CD1c-positive myeloid dendritic cell (primary cell): ENCODE measurements at regions not wholly inside any gene's neighbourhood (a gene's known extent, or its start where the extent isn't known, plus 50 kb on each side); places are given as distances from the start of the nearest gene placed in this dataset.

Experiments
- DNase-seq: peaks from one replicate; pipeline ENCODE4 v3.0.0-alpha.2; 2016; ENCODE audit errors: extremely low spot score

DNA sequence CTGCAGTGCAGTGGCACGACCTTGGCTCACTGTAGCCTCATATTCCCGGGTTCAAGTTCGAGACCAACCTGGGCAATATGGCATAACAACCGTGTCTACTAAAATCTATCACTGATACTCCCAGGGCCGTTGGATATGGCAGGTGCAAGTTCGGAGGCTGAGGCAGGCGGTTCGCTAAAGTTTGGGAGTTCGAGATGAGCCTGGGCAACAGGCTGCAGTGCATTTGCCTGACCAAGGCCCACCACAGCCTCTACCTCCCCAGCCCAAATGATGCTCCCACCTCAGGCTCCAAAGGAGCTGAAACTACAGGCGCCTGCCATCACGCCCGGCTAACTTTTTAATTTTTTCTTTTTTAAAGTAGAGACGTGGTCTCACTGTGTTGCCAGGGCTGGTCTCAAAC is 177.1 kb upstream of the ALG10B start:
- DNase-seq: no peak

DNA sequence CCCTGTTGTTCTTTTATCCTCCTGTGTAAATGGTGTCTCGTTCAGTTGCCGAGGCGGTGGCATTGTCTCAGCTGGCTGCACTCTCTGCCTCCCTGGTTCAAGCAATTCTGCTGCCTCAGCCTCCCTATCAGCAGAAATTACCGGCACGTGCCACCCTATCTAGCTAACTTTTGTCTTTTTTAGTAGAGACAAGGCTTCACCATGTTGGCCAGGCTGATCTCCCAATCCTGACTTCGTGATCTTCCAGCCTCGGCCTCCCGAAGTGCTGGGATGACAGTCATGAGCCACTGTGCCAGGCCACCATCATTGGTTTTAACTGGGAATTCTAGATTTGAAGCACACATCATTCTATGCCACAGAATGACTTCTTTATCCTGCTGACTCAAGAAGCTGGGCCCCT is 175.3 kb upstream of the ALG10B start:
- no peak for DNase-seq

DNA sequence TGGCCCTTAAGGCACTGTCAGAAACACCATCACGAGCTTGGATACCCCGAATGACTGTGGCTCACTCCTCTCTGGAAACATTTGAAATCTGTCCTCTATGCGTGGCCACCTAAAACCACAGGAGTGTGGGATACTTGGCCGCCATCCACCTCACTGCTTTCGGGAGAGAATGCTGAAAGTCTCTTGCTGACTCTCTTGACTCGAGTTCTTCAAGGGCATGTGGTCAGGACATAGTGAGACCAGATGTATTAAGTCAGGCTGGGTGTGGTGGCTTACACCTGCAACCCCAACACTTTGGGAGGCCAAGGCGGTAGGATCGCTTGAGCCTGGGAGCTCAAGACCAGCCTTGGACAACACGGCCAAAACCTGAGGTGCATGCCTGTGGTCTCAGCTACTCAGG is 174.7 kb upstream of the ALG10B start:
- DNase-seq: no peak

DNA sequence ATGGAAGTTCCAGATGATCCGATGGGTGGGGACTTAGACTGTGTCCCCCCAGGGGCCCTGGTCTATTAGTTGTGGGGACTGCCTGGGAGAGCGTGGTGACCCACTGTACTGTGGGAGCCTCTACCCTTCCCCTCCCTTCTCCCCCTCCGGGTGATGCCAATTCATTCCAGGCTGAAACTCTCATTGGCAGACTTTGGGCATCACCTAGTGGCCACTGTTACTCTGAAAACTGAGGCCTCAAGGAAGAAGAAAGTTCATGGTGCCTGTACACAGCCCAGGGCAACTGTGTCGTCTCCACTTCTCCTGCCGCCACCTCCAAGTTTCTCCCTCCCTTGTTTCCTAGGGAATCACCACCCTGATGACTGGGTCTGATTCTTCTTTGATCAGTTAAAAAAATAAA is 173.6 kb upstream of the ALG10B start:
- no peak for DNase-seq

DNA sequence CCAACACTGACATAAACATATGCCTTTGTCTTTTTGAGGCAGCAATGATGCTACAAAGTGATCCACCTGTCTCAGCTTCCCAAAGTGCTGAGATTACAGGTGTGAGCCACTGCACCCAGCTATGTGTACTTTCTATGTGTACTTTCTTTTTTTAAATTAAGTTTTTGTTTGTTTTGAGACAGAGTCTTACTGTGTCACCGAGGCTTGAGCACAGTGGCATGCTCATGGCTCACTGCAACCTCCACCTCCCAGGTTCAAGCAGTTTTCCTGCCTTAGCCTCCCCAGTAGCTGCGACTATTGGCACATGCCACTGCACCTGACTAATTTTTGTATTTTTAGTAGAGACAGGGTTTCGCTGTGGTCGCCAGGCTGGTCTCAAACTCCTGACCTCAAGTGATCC is 172.5 kb upstream of the ALG10B start:
- DNase-seq: no peak

DNA sequence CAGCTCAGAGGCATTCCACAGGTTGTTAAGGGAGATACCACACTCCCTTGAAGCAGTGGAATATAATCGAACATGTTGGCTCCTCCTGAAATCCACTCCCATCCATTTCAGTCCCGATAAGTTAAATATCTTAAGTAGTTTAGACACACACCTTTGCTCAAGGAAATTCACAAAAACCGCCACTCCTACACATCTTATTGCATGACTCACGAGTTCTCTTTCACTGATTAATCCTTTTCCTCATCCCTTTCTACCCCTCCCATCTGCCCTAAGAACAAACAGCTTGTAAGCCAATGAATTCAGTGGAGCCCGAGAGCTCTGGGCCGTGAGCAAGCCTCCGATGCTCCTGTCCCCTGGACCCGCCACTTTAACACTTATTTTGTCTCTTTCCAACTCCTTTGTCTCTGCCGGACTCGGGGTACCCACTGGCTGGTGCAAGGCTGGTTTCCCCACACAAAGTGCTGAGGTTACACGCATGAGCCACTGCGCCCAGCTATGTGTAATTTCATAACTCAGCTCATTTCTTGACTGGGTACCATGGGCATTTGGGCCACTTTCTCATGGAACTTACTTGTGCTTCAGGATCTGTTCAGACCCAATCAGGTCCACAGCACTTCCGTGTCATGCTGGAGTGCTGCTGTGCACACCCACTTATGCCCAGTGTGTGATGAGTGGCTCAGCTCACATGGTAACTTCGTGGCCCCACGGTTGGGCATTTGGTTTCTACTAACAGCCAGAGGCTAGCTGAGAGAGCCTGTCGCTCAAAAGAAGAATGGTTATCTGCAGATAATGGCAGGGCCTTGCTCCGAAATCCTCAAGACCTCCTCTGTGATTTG is 171.8 kb upstream of the ALG10B start:
- no peak for DNase-seq

DNA sequence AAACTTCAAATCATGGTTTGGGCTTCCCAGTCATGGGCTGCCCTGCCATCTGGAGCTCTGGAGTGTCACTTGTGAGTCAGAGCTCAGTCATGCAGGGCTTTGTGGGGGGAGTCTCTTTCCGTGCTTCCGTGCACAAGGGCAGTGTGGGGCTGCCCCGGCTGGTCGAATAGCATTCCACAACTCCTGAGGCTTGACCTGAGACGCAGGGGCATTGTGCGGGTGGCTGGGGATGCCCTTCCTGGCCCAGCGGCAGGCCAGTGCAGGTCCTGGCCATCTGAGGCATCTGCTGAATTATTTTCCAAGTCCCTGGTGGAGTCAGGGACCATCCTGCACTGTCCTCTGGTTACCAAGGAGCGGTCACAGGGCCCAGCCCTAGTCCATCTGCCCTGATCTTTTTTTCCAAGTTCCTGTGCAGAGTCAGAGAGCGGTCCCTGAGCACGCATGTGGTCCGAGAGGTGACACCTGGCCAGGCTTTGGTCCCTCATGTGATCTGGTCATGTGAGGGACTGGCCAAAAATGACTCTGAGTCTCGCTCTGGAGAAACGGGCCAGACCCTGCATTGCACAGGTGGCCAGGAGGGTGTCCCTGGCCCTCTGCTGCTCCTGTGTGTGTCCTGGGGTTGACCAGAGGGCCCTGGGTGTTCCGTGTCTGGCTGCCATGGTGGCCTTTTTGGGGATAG is 167.0 kb upstream of the ALG10B start:
- no peak for DNase-seq

DNA sequence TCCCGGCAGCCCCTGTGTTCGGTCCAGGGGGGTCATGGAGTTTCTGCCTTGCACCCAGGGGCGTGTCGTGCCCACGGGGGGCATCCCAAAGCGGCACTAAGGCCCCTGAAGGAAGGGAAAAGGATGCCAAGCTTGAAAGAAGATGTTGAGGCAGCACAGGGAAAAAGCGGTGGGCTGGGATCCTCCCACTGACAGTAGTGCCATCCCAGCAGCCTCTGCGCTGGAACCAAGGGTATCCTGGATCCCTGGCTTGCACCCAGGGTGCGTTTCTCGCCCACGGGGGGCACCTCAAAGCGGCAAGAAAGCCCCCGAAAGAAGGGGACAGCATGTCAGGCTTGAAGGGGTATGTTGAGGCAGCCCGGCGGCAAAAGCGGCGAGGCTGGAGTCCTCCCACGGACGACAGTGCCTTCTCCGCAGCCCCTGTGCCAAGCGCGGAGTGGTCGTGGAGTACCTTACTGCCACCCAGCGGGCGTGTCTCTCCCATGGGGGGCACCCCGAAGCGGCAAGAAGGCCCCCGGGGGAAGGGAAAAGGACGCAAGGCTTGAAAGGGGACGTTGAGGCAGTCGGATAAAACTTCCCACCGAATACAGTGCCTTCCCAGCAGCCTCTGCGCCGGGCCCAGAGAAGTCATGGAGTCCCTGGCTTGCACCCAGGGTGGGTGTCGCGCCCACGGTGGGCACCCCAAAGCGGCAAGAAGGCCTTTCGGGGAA is 164.4 kb upstream of the ALG10B start:
- DNase-seq: no peak

DNA sequence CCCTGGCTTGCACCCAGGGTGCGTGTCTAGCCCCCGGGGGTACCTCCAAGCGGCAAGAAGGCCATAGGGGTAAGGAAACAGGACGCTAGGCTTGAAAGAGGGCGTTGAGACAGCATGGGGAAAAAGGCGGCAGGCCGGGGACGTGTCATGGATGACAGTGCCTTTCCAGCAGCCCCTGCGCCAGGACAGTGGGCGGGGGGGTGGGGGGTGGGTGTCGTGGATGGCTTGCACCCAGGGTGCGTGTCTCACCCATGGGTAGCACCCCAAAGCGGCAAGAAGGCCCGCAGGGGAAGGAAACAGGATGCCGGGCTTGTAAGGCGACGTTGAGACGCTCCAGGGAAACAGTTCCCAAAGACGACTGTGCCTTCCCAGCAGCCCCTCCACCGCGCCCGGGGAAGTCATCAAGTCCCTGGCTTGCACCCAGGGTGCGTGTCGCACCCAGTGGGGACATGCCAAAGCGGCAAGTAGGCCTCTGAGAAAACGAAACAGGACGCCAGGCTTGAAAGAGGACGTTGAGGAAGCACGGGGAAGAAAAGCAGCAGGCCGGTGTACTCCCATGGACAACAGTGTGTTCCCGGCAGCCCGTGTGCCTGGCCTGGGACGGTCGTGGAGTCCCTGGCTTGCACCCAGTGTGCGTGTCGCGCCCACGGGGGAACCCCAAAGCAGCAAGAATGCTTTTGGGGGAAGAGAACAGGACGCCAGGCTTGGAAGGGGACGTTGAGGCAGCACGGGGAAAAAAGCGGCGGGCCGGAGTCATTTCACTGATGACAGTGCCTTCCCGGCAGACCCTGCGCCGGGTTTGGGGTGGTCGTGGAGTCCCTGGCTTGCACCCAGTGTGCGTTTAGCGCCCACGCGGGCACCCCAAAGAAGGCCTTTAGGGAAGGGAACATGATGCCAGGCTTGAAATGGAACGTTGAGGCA is 163.5 kb upstream of the ALG10B start:
- DNase-seq: no peak

DNA sequence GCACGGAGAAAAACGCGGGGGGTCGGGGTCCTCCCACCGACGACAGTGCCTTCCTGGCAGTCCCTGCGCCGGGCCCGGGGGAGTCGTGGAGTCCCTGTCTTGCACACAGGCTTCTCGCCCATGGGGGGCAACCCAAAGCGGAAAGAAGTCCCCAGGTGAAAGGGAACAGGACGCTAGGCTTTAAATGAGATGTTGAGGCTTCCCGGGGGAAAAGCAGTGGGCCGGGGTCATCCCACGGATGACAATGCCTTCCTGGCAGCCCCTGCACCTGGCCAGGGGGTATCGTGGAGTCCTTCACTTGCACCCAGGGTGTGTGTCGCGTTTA is 162.9 kb upstream of the ALG10B start:
- no peak for DNase-seq

DNA sequence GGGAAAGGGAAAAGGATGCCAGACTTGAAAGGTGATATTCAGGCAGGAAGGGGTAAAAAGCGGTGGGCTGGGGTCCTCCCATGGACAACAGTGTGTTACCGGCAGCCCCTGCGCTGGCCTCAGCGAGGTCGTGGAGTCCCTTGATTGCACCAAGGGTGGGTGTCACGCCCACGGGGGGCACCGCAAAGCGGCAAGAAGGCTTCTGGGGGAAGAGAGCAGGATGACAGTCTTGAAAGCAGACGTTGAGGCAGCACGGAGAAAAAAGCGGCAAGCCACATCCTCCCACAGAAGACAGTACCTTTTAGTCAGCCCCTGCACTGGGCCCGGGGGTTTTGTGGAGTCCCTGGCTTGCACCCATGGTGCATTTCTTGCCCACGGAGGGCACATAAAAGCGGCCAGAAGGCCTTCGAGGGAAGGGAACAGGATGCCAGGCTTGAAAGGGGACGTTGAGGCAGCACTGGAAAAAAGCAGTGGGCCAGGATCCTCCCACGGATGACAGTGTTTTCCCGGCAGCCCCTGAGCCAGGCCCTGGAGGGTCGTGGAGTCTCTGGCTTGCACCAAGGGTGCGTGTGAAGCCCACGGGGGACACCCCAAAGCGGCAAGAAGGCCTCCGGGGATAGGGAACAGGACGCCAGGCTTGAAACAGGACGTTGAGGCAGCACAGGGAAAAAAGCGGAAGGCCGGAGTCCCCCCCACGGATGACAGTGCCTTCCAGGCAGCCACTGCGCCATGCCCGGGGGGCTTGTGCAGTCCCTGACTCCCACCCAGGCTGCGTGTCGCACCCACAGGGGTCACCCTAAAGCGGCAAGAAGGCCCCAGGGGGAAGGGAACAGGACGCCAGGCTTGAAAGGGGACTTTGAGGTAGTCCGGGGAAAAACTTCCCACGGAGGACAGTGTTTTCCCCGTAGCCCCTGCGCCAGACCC is 162.2 kb upstream of the ALG10B start:
- no peak for DNase-seq

DNA sequence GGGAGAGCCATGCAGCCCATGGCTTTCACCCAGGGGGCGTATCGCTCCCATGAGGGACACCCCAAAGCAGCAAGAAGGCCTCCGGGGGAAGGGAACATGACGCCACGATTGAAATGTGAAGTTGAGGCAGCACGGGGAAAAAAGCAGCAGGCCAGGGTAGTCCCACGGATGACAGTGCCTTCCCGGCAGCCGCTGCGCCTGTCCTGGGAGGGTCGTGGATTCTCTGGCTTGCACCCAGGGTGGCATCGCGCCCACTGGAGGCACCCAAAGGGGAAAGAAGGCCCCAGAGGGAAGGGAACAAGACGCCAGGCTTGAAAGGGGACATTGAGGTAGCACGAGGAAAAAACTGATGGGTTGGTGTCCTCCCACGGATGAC is 161.6 kb upstream of the ALG10B start:
- no peak for DNase-seq

DNA sequence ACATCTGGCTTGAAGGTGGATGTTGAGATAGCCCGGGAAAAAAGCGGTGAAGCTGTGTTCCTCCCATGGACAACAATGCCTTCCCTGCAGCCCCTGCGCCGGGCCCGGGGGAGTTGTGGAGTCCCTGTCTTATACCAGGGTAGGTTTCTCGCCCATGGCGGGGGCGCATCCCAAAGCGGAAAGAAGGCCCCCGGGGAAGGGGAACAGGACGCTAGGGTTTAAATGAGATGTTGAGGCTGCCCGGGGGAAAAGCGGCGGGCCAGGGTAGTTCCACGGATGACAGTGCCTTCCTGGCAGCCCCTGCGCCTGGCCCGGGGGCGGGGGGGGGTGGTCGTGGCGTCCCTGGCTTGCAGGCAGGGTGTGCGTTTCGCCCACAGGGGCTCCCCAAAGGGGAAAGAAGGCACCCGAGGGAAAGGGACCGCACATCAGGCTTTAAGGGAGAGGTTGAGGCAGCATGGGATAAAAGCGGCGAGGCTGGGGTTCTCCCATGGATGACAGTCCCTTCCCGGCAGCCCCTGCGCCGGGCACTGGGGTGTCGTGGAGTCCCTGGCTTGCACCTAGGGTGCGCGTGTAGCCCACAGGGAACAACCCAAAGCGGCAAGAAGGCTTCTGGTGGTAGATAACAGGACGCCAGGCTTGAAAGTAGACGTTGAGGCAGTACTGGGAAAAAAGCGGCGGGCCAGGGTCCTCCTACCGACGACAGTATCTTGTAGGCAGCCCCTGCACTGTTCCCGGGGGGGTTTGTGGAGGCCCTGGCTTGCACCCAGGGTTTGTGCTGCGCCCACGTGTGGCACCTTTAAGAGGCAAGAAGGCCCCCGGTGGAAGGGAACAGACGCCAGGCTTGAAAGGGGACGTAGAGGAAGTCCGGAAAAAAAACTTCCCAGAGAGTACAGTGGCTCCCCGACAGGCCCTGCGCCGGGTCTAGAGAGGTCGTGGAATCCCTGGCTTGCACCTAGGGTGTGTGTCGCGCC is 160.8 kb upstream of the ALG10B start:
- no peak for DNase-seq

DNA sequence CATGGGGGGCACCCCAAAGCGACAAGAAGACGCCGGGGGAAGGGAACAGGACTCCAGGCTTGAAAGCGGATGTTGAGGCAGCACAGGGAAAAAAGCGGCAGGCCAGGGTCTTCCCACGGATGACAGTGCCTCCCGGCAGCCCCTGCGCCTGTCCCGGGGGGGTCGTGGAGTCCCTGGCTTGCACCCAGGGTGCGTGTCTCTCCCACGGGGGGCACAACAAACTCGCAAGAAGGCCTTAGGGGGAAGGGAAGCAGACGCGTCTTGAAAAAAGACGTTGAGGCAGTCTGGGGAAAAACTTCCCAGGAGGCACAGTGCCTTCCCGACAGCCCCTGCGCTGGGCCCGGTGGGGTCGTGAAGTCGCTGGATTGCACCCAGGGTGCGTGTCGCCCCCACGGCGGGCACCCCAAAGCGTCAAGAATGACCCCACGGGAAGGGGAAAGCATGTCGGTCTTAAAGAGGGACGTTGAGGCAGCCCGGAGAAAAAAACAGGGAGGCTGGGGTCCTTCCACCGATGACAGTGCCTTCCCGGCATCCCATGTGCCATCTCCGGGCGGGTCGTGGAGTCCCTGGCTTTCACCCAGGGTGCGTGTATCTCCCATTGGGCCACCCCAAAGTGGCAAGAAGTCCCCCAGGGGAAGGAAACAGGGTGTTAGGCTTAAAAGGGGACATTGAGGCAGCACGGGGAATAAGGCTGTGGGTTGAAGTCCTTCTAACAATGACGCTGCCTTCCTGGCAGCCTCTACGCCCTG is 159.9 kb upstream of the ALG10B start:
- DNase-seq: no peak

DNA sequence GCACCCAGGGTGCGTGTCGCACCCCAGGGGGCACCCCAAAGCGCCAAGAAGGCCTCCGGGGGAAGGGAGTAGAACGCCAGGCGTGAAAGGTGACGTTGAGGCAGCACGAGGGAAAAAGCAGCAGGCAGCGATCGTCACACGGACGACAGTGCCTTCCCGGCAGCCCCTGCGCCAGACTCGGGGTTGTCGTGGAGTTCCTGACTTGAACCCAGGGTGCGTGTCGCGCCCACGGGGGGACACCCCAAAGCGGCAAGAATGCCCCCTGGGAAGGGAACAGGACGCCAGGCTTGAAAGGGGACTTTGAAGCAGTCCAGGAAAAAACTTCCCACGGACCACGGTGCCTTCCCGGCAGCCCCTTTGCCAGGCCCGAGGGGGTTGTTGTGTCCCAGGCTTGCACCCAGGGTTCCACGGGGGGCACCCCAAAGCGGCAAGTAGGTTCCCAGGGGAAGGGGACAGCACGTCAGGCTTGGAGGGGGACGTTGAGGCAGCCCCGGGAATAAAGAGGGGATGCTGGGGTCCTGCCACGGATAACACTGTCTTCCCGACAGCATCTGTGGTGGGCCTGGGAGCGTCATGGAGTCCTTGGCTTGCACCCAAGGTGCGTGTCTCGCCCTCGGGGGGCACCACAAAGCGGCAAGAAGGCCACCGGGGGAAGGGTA is 159.2 kb upstream of the ALG10B start:
- no peak for DNase-seq

DNA sequence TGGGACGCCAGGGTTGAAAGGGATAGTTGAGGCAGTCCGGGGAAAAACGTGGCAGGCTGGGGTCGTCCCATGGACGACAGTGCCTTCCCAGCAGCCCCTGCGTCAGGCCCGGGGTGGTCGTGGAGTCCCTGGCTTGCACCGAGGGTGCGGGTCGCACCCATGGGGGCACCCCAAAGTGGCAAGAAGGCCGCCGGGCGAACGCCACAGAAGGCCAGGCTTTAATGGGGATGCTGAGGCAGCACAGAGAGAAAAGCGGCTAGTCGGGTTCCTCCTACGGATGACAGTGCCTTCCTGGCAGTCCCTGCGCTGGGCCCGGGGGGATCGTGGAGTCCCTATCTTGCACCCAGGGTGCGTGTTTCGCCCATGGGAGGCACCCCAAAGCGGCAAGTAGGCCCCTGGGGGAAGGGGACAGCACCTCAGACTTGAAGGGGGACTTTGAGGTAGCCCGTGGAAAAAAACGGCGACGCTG is 158.6 kb upstream of the ALG10B start:
- no peak for DNase-seq

DNA sequence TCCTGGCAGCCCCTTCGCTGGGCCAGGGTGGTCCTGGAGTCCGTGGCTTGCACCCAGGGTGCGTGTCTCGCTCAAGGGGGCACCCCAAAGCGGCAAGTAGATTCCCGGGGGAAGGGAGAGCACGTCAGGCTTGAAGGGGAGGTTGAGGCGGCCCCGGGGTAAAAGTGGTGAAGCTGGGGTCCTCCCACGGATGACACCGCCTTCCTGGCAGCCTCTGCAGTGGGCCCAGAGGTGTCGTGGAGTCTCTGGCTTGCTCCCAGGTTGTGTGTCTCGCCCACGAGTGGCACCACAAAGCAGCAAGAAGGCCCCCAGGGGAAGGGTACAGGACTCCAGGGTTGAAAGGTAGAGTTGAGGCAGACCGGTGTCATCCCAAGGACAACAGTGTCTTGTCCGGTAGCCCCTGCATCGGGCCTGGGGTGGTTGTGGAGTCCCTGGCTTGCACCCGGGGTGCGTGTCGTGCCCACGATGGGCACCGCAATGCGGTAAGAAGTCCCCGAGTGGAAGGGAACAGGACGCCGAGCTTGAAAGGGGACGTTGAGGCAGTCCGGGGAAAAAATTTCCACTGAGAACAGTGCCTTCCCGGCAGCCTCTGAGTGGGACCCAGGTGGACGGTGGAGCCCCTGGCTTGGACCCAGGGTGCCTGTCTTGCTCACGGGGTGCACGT is 158.0 kb upstream of the ALG10B start:
- DNase-seq: no peak

DNA sequence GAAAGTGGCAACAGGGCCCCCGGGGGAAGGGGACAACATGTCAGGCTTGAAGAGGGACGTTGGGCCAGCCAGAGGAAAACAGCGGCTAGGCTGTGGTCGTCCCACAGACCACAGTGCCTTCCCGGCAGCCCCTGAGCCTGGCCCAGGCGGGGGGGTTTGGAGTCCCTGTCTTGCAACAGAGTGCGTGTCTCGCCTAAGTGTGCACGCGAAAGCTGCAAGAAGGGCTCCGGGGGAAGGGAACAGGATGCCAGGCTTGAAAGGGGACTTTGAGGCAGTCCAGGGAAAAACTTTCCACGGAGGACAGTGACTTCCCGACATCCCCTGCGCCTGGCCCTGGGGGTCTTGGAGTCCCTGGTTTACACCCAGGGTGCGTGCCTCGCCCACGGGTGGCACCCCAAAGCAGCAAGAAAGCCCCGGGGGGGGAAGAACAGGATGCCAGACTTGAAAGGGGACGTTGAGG is 157.5 kb upstream of the ALG10B start:
- no peak for DNase-seq
